Naive B cell (primary cell): ENCODE measurements at regions not wholly inside any gene's neighbourhood (a gene's known extent, or its start where the extent isn't known, plus 50 kb on each side); places are given as distances from the start of the nearest gene placed in this dataset.

ENCODE experiments used
- ATAC-seq, 2 donors: fragments of 150-1000 bp; cut with Tn5 transposase; 2 replicates each; pipeline ENCODE4 v1.10.0; 2021; ENCODE audit warnings: low read depth in 2 of 2, mild to moderate bottlenecking in 2 of 2, moderate library complexity in 2 of 2
- DNase-seq: peaks from one replicate; pipeline ENCODE4 v3.0.0; 2022
- H3K27ac Mint-ChIP-seq, 6 donors: one replicate each; pipeline ENCODE4 v1.8.0; 2020 to 2022; ENCODE audit warnings: mild to moderate bottlenecking in 6 of 6, mixed read lengths in 6 of 6, moderate library complexity in 5 of 6, inconsistent platforms in 2 of 6
- H3K27me3 Mint-ChIP-seq, 3 donors: one replicate each; pipeline ENCODE4 v1.8.0; 2021 to 2022; ENCODE audit warnings: mixed read lengths in 3 of 3, mild to moderate bottlenecking in 1 of 3
- H3K36me3 Mint-ChIP-seq, 2 donors: one replicate each; pipeline ENCODE4 v1.8.0; 2020 to 2022; ENCODE audit warnings: mixed read lengths in 2 of 2, inconsistent platforms in 1 of 2, mild to moderate bottlenecking in 1 of 2
- H3K4me1 Mint-ChIP-seq, 3 donors: one replicate each; pipeline ENCODE4 v1.8.0; 2020 to 2022; ENCODE audit warnings: mixed read lengths in 3 of 3, inconsistent platforms in 1 of 3, mild to moderate bottlenecking in 1 of 3, moderate library complexity in 1 of 3
- H3K4me3 Mint-ChIP-seq, 8 donors: one replicate each; pipeline ENCODE4 v1.8.0; 2020 to 2022; ENCODE audit warnings: mild to moderate bottlenecking in 8 of 8, mixed read lengths in 8 of 8, moderate library complexity in 8 of 8, inconsistent platforms in 2 of 8
- H3K9me3 Mint-ChIP-seq, 7 donors: one replicate each; pipeline ENCODE4 v1.8.0; 2020 to 2022; ENCODE audit warnings: mixed read lengths in 7 of 7, mild to moderate bottlenecking in 5 of 7, inconsistent platforms in 2 of 7, moderate library complexity in 1 of 7

GRCh38 chr1:47616906-47617305, 179.1 kb downstream of the FOXD2 start:
- H3K36me3 Mint-ChIP-seq = no peaks in the 10 kb centered on the region
- H3K27me3 Mint-ChIP-seq = peaks cover 3 to 9% (median 6%) of the 10 kb centered on the region in 3 donors
- no peak overlapping the region for H3K4me3 Mint-ChIP-seq
- peaks cover 0 to 2% (median 0%) of the 10 kb centered on the region in 7 donors for H3K9me3 Mint-ChIP-seq
- H3K4me1 Mint-ChIP-seq = no peaks in the 10 kb centered on the region
- DNase-seq (no peak), ATAC-seq (no peak)
- H3K27ac Mint-ChIP-seq = no peak overlapping the region

- H3K27me3 Mint-ChIP-seq = peaks cover 3 to 9% (median 6%) of the 10 kb centered on the region in 3 donors
- no peaks in the 10 kb centered on the region for H3K4me1 Mint-ChIP-seq
- ATAC-seq (no peak), DNase-seq (no peak)
- no peak overlapping the region for H3K4me3 Mint-ChIP-seq
- H3K36me3 Mint-ChIP-seq = no peaks in the 10 kb centered on the region
- H3K27ac Mint-ChIP-seq = no peak overlapping the region
- peaks cover 0 to 2% (median 0%) of the 10 kb centered on the region in 7 donors for H3K9me3 Mint-ChIP-seq
Measured at GRCh38 chr1:47617381-47618221, 179.8 kb downstream of the FOXD2 start.

GRCh38 chr1:47618222-47618720, 180.4 kb downstream of the FOXD2 start:
- no peaks in the 10 kb centered on the region for H3K36me3 Mint-ChIP-seq
- H3K27ac Mint-ChIP-seq = no peak overlapping the region
- H3K4me3 Mint-ChIP-seq = no peak overlapping the region
- ATAC-seq = no peak
- peaks cover 3 to 9% (median 6%) of the 10 kb centered on the region in 3 donors for H3K27me3 Mint-ChIP-seq
- no peak for DNase-seq
- no peaks in the 10 kb centered on the region for H3K4me1 Mint-ChIP-seq
- peaks cover 0 to 2% (median 0%) of the 10 kb centered on the region in 7 donors for H3K9me3 Mint-ChIP-seq

GRCh38 chr1:47618830-47619229, 181.0 kb downstream of the FOXD2 start:
- H3K27ac Mint-ChIP-seq = no peak overlapping the region
- no peak overlapping the region for H3K4me3 Mint-ChIP-seq
- ATAC-seq (no peak), DNase-seq (no peak)
- H3K27me3 Mint-ChIP-seq = peaks cover 3 to 9% (median 6%) of the 10 kb centered on the region in 3 donors
- peaks cover 0 to 2% (median 0%) of the 10 kb centered on the region in 7 donors for H3K9me3 Mint-ChIP-seq
- H3K4me1 Mint-ChIP-seq = no peaks in the 10 kb centered on the region
- H3K36me3 Mint-ChIP-seq = no peaks in the 10 kb centered on the region

- H3K27me3 Mint-ChIP-seq = peaks cover 3 to 16% (median 6%) of the 10 kb centered on the region in 3 donors
- H3K4me3 Mint-ChIP-seq = peak overlapping the region in 1 of 8 donors; percentile 30
- no peaks in the 10 kb centered on the region for H3K4me1 Mint-ChIP-seq
- no peak for DNase-seq
- no peak overlapping the region for H3K27ac Mint-ChIP-seq
- no peaks in the 10 kb centered on the region for H3K36me3 Mint-ChIP-seq
- H3K9me3 Mint-ChIP-seq = peaks cover 0 to 2% (median 0%) of the 10 kb centered on the region in 7 donors
- no peak for ATAC-seq
Measured at GRCh38 chr1:47621483-47621882, 183.6 kb downstream of the FOXD2 start.

- Mint-ChIP-seq H3K36me3 (no peaks in the 10 kb centered on the region), H3K4me1 (no peaks in the 10 kb centered on the region), H3K27me3 (peaks cover 3 to 21% (median 8%) of the 10 kb centered on the region in 3 donors), H3K9me3 (peaks cover 0 to 2% (median 0%) of the 10 kb centered on the region in 7 donors), H3K27ac (no peak overlapping the region), H3K4me3 (no peak overlapping the region)
- DNase-seq = no peak
- ATAC-seq = no peak
Measured at GRCh38 chr1:47621977-47622376, 184.1 kb downstream of the FOXD2 start.

- DNase-seq (no peak), ATAC-seq (no peak)
- Mint-ChIP-seq H3K36me3 (no peaks in the 10 kb centered on the region), H3K4me1 (no peaks in the 10 kb centered on the region), H3K9me3 (peaks cover 0 to 1% (median 0%) of the 10 kb centered on the region in 7 donors), H3K4me3 (no peak overlapping the region), H3K27ac (no peak overlapping the region), H3K27me3 (peaks cover 0 to 27% (median 7%) of the 10 kb centered on the region in 3 donors)
Measured at GRCh38 chr1:47622776-47623556, 185.1 kb downstream of the FOXD2 start.

GRCh38 chr1:47623557-47623940, 185.7 kb downstream of the FOXD2 start:
- Mint-ChIP-seq H3K9me3 (peaks cover 0 to 1% (median 0%) of the 10 kb centered on the region in 7 donors), H3K4me1 (no peaks in the 10 kb centered on the region), H3K4me3 (no peak overlapping the region), H3K27ac (no peak overlapping the region), H3K27me3 (peaks cover 0 to 27% (median 7%) of the 10 kb centered on the region in 3 donors), H3K36me3 (no peaks in the 10 kb centered on the region)
- ATAC-seq = no peak
- no peak for DNase-seq

- H3K27me3 Mint-ChIP-seq = peaks cover 0 to 27% (median 7%) of the 10 kb centered on the region in 3 donors
- no peaks in the 10 kb centered on the region for H3K36me3 Mint-ChIP-seq
- no peak for DNase-seq
- H3K4me3 Mint-ChIP-seq = no peak overlapping the region
- no peak for ATAC-seq
- H3K27ac Mint-ChIP-seq = no peak overlapping the region
- H3K4me1 Mint-ChIP-seq = no peaks in the 10 kb centered on the region
- peaks cover 0 to 1% (median 0%) of the 10 kb centered on the region in 7 donors for H3K9me3 Mint-ChIP-seq
Measured at GRCh38 chr1:47624531-47624930, 186.7 kb downstream of the FOXD2 start.

- H3K36me3 Mint-ChIP-seq = no peaks in the 10 kb centered on the region
- H3K4me1 Mint-ChIP-seq = no peaks in the 10 kb centered on the region
- H3K4me3 Mint-ChIP-seq = no peak overlapping the region
- ATAC-seq = no peak
- peaks cover 0 to 27% (median 12%) of the 10 kb centered on the region in 3 donors for H3K27me3 Mint-ChIP-seq
- no peak overlapping the region for H3K27ac Mint-ChIP-seq
- peaks cover 0 to 1% (median 0%) of the 10 kb centered on the region in 7 donors for H3K9me3 Mint-ChIP-seq
- DNase-seq = no peak
Measured at GRCh38 chr1:47627016-47627415, 189.2 kb downstream of the FOXD2 start.

GRCh38 chr1:47627471-47628370, 189.9 kb downstream of the FOXD2 start:
- Mint-ChIP-seq H3K27ac (no peak overlapping the region), H3K27me3 (peaks cover 0 to 27% (median 12%) of the 10 kb centered on the region in 3 donors), H3K9me3 (peaks cover 0 to 1% (median 0%) of the 10 kb centered on the region in 7 donors), H3K4me1 (no peaks in the 10 kb centered on the region), H3K4me3 (no peak overlapping the region), H3K36me3 (no peaks in the 10 kb centered on the region)
- ATAC-seq (no peak), DNase-seq (no peak)

GRCh38 chr1:47629201-47629600, 191.4 kb downstream of the FOXD2 start:
- H3K9me3 Mint-ChIP-seq = peaks cover 0 to 1% (median 0%) of the 10 kb centered on the region in 7 donors
- no peak for DNase-seq
- ATAC-seq = no peak
- peaks cover 0 to 35% (median 15%) of the 10 kb centered on the region in 3 donors for H3K27me3 Mint-ChIP-seq
- no peak overlapping the region for H3K4me3 Mint-ChIP-seq
- H3K27ac Mint-ChIP-seq = no peak overlapping the region
- no peaks in the 10 kb centered on the region for H3K36me3 Mint-ChIP-seq
- H3K4me1 Mint-ChIP-seq = no peaks in the 10 kb centered on the region

- no peak overlapping the region for H3K4me3 Mint-ChIP-seq
- H3K4me1 Mint-ChIP-seq = no peaks in the 10 kb centered on the region
- H3K27me3 Mint-ChIP-seq = peaks cover 0 to 31% (median 17%) of the 10 kb centered on the region in 3 donors
- H3K36me3 Mint-ChIP-seq = no peaks in the 10 kb centered on the region
- H3K27ac Mint-ChIP-seq = no peak overlapping the region
- peaks cover 0 to 1% (median 0%) of the 10 kb centered on the region in 7 donors for H3K9me3 Mint-ChIP-seq
- ATAC-seq (no peak), DNase-seq (no peak)
Measured at GRCh38 chr1:47630346-47630745, 192.5 kb downstream of the FOXD2 start.
